ENCODE measurements at regions not wholly inside any gene's neighbourhood (a gene's known extent, or its start where the extent isn't known, plus 50 kb on each side); places are given as distances from the start of the nearest gene placed in this dataset.
A peak's percentile ranks its signal among the peaks of the same experiment; 100 is the strongest.

GRCh38 chr2:176446718-176447414 is 177.6 kb downstream of the MTX2 start:
- 0 out of 2 replicates have a peak overlapping the region, but pooled peaks have one; percentile 2 for H3K27ac ChIP-seq (ENCODE audit: extremely low read depth, low read depth, low read length)

GRCh38 chr2:176447616-176448015 is 178.4 kb downstream of the MTX2 start:
- no peak for TF ChIP-seq ZNF354C (tag by site-specific recombination; IDR thresholded peaks at IDR 0.05; ENCODE audit: borderline replicate concordance, low read depth)
- no peak for TF ChIP-seq ZNF394 (tag by site-specific recombination; IDR thresholded peaks at IDR 0.05; ENCODE audit: borderline replicate concordance)
- TF ChIP-seq ZFHX2 (tag by site-specific recombination; conservative IDR thresholded peaks at IDR 0.05): no peak
- no peak for TF ChIP-seq ZNF792 (tag by site-specific recombination; IDR thresholded peaks at IDR 0.05)
- TF ChIP-seq ZNF24 (tag by site-specific recombination; IDR thresholded peaks at IDR 0.05): no peak
- ChIA-PET POLR2A (no interaction called here), CTCF (interaction anchor here (0.8 to 2.7 kb wide), 6 partner anchors 10 to 314 kb away, joined by 3 to 8 read pairs (median 4); no protein-coding TSS in a partner anchor)
- Histone ChIP-seq H3K9me3 (ENCODE audit: control insufficient read depth, insufficient read depth, low read depth, low read length) (no peaks in the 10 kb centered on the region), H3K36me3 (ENCODE audit: control insufficient read depth in 2 of 2, insufficient read depth in 1 of 2, low read length in 2 of 2) (no peaks in the 10 kb centered on the region), H3K4me3 (ENCODE audit: low read depth, low read length) (no peak overlapping the region), H3K4me1 (ENCODE audit: control insufficient read depth, insufficient read depth, low read length) (peaks cover 11% of the 10 kb centered on the region; the same call in 1 of the 2 replicates), H3K27ac (ENCODE audit: extremely low read depth, low read depth, low read length) (no peak overlapping the region)

More at GRCh38 chr2:176446718-176447414, 177.6 kb downstream of the MTX2 start:
- no peaks in the 10 kb centered on the region for H3K36me3 ChIP-seq (ENCODE audit: control insufficient read depth in 2 of 2, insufficient read depth in 1 of 2, low read length in 2 of 2)
- POLR2A ChIA-PET: no interaction called here
- H3K4me1 ChIP-seq (ENCODE audit: control insufficient read depth, insufficient read depth, low read length): peaks cover 11% of the 10 kb centered on the region; the same call in 1 of the 2 replicates
- CTCF ChIA-PET: interaction anchor here (0.7 to 4.5 kb wide), 7 partner anchors 9 to 314 kb away, joined by 3 to 40 read pairs (median 5); no protein-coding TSS in a partner anchor
- TF ChIP-seq ZNF707 (tag by site-specific recombination; IDR thresholded peaks at IDR 0.05) (no peak), ZNF324 (tag by site-specific recombination; IDR thresholded peaks at IDR 0.05) (no peak), ZBTB6 (tag by site-specific recombination; IDR thresholded peaks at IDR 0.05) (peak; percentile 71; the same call in 1 of the 2 replicates), GLI4 (tag by site-specific recombination; IDR thresholded peaks at IDR 0.05) (no peak), ZNF24 (tag by site-specific recombination; IDR thresholded peaks at IDR 0.05) (no peak), ZNF776 (tag by site-specific recombination; IDR thresholded peaks at IDR 0.05; ENCODE audit: borderline replicate concordance) (no peak), SP2 (tag by site-specific recombination; IDR thresholded peaks at IDR 0.05) (no peak), ZBTB7A (tag by site-specific recombination; IDR thresholded peaks at IDR 0.05; ENCODE audit: low read depth) (no peak), SCRT2 (tag by site-specific recombination; IDR thresholded peaks at IDR 0.05) (peak; percentile 78), SCRT1 (tag by site-specific recombination; IDR thresholded peaks at IDR 0.05; ENCODE audit: borderline replicate concordance) (0 out of 2 replicates have a peak, but pooled peaks have one; percentile 19), FEZF1 (tag by site-specific recombination; IDR thresholded peaks at IDR 0.05) (peak; percentile 17; the same call in 1 of the 2 replicates), PATZ1 (tag by site-specific recombination; IDR thresholded peaks at IDR 0.05) (no peak)
- no peaks in the 10 kb centered on the region for H3K9me3 ChIP-seq (ENCODE audit: control insufficient read depth, insufficient read depth, low read depth, low read length)
- no peak overlapping the region for H3K4me3 ChIP-seq (ENCODE audit: low read depth, low read length)

GRCh38 chr2:176449852-176450251 is 180.6 kb downstream of the MTX2 start:
- ChIA-PET CTCF (interaction anchor here (0.7 to 1.7 kb wide), 5 partner anchors 189 to 365 kb away, joined by 3 to 11 read pairs (median 3); no protein-coding TSS in a partner anchor), POLR2A (no interaction called here)
- Histone ChIP-seq H3K4me1 (ENCODE audit: control insufficient read depth, insufficient read depth, low read length) (peaks cover 11% of the 10 kb centered on the region; the same call in 1 of the 2 replicates), H3K9me3 (ENCODE audit: control insufficient read depth, insufficient read depth, low read depth, low read length) (no peaks in the 10 kb centered on the region), H3K27ac (ENCODE audit: extremely low read depth, low read depth, low read length) (no peak overlapping the region), H3K4me3 (ENCODE audit: low read depth, low read length) (no peak overlapping the region), H3K36me3 (ENCODE audit: control insufficient read depth in 2 of 2, insufficient read depth in 1 of 2, low read length in 2 of 2) (no peaks in the 10 kb centered on the region)
- no peak for TF ChIP-seq ZBTB48 (tag by site-specific recombination; IDR thresholded peaks at IDR 0.05)
